NCI-H2029 (cell line): ENCODE measurements at regions not wholly inside any gene's neighbourhood (a gene's known extent, or its start where the extent isn't known, plus 50 kb on each side); places are given as distances from the start of the nearest gene placed in this dataset.
"Not testable (repeated sequence)": the region's sequence is repeated elsewhere in the genome, so short reads cannot be mapped to it uniquely, and the experiment has no call there.

Experiments
- DNase-seq: peaks from one replicate; lab custom pipeline; 2025; lab: John Stamatoyannopoulos, UW

- no peak for DNase-seq
Observed at GRCh38 chr17:31798205-31798724, 60.8 kb downstream of the COPRS start.

- DNase-seq, result not testable (repeated sequence)
Observed at GRCh38 chr17:31795941-31796340, 63.1 kb downstream of the COPRS start.

- no peak for DNase-seq
Observed at GRCh38 chr17:31794111-31794510, 64.9 kb downstream of the COPRS start.

GRCh38 chr17:31793634-31794033 is 65.4 kb downstream of the COPRS start:
- not testable (repeated sequence) for DNase-seq

- DNase-seq, result no peak
Observed at GRCh38 chr17:31792007-31792585, 66.9 kb downstream of the COPRS start.

DNA sequence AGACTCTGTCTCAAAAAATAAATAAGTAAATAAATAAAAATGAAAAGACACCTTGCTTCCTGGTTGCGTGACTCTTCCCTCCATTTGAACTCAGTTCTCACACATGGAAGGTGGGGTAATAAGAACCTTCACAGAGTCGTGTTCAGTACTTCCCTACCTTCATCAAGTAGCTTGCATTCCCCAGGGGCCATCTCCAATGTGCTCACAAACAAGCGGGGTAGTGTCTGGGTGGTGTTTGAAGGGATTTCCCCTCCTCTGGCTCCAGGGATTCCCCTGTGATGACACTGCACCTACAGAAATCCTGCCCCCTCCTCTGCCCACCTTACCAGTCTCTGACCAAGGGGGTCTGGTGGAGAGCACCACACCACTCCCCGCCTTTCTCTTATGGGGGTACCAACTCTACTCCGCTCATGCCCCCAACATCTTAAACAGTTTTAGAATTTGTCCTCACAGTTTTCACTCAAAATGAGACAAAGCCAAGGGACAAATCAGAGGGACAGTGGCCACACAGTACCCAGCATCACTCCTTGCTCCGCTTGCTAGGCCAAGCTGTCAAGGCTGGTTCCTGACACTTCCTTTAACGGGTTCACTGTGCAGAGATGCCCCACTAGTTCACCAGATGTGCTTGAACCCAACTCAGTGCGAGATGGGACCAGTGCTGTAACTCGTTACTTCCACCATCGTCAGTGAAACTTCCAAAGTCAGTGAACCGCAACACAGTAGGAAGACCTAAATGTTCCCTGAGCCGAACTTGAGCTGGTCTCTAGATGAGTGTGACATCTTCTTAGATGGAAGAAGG is 69.1 kb downstream of the COPRS start:
- DNase-seq, result no peak

DNA sequence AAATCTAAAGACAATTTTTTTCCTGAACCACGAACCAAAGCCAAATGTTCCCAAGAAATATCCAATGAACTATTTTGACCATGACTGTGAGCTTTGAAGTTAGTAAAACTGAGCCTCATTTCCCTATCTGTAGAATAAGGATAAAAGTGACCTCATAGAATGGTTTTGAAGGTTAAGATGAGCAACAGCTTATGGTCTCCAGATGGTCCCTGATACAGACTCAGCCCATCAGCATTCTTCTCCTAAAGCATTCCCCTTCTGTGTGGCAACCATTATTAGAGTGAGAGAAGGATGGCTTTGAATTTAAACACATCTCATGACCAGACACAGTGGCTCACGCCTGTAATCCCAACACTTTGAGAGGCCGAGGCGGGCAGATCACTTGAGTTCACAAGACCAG is 70.1 kb downstream of the COPRS start:
- DNase-seq, result no peak

DNA sequence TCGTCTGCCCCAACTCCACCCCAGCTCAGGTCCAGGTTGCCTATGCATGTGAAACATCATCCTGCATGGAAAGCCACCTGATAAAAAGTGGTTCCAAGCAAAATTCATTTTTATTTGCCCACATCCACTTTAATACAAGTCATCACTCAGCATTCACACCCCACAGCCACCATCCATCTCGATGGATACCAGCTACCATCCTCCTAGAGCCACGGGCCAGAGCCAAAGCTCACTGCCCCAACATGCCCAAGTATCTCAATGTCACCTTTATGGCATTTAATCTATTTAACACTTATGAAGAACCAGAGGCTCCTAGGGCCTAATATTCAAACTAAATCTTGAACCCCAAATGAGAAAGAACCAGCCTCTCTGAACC is 70.5 kb downstream of the COPRS start:
- no peak for DNase-seq

DNA sequence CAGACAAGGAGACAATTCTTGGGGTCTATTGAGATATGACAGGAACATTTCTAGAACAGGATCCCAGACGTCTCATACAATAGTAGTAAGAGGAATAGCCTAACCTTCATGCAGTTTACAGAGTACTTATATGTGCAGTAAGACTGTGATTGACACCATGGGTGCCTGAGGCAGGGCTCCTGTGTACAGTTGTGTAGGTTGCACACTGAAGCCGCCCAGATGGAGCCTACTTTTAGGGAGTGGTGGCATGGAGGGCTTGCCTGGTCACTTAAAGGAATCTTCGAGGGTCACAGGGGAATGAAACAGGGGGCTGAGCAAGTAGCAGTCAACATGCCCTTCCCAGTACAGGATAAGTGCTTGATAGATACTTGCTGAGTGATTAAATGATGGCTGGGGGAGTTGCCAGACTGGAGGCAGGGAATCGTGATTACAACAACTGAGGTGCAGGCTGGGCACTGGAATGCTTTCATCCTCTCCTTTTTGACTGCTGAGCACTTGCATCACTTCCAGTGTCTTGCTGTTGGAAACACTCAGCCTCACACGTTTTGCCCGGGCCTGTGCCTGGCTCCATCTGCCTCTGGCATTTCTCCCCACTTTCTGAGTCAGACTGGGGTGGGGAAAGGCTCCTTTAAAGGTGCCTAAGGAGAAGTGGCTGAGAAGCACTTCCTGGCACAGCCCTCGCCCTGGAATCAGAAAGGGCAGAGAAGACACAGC is 71.0 kb downstream of the COPRS start:
- DNase-seq, result no peak

- DNase-seq, result no peak
Observed at GRCh38 chr17:31786796-31787481, 72.1 kb downstream of the COPRS start.

GRCh38 chr17:31780483-31780882 is 78.6 kb downstream of the COPRS start:
- DNase-seq, result no peak

GRCh38 chr17:31778523-31778922 is 80.5 kb downstream of the COPRS start:
- DNase-seq, result no peak

GRCh38 chr17:31771328-31771727 is 87.7 kb downstream of the COPRS start:
- not testable (repeated sequence) for DNase-seq

- DNase-seq, result not testable (repeated sequence)
Observed at GRCh38 chr17:31770501-31770900, 88.5 kb downstream of the COPRS start.

DNA sequence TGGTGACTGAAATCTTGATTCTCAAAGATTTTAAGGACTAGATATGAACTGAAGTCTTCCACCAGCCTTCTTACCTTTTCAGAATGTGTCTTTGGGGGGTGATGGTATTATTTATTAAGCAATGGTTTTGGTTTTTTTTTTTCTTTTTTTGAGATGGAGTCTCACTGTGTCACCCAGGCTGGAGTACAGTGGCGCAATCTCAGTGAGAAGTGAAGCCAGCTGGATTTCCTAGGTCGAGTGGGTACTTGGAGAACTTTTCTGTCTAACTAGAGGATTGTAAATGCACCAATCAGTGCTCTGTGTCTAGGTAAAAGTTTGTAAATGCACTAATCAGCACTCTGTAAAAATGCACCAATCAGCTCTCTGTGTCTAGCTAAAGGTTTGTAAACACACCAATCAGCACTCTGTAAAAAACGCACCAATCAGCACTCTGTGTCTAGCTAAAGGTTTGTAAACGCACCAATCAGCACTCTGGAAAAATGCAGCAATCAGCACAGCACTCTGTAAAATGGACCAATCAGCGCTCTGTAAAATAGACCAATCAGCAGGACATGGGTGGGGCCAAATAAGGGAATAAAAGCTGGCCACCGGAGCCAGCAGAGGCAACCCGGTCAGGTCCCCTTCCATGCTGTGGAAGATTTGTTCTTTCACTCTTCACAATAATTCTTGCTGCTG is 97.1 kb downstream of the COPRS start:
- DNase-seq, result not testable (repeated sequence)

DNA sequence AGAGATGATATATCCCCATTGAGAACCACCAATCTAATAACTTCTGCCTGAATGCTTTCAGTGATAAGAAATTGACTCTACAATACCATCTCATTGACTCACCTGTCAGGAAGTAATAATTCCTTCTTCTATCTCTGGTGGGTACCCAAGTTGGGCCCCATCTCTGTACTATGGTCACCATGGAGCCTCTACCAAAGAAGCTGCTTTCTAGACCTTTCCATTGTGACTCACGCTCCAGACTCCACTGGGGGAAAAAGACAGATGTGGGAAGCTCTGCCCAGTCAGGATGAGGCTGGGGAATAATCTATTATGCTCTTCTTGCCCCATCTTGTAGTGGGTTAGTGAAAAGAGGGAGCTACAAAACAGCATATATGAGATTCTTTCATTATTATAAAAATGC is 100.4 kb downstream of the COPRS start:
- no peak for DNase-seq

- no peak for DNase-seq
Observed at GRCh38 chr17:31757097-31757496, 101.9 kb downstream of the COPRS start.

DNA sequence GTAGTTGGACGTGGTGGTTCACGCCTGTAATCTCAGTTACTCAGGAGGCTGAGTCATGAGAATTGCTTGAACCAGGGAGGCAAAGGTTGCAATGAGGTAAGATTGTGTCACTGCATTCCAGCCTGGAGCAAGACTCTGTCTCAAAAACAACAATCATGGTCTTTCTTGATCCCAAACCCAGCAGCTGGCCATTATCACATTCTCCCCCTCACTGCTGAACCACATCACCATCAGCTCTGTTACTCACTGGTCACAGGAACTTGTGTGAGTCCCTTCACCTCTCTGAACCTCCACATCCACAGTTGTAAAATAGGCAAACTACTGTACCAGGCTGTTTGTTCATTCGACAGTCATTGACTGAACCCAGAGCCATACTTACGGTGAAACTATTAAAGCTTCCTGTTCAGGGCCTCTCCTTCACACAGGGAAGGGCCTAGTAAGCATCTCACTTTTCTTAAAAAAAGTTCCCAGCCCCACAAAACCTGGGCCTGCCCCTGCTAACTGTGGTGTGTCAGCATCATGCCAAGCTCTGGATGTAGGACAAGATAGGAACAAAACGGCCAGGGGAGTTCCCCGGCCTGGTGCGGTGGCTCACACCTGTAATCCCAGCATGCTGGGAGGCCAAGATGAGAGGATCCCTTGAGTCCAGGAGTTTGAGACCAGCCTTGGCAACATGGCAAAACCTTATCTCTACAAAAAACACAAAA is 104.7 kb downstream of the COPRS start:
- DNase-seq, result no peak

GRCh38 chr17:31753011-31753410 is 106.0 kb downstream of the COPRS start:
- no peak for DNase-seq

GRCh38 chr17:31752584-31752983 is 106.5 kb downstream of the COPRS start:
- no peak for DNase-seq

GRCh38 chr17:31750578-31750977 is 108.5 kb downstream of the COPRS start:
- no peak for DNase-seq
